ENCODE measurements at regions not wholly inside any gene's neighbourhood (a gene's known extent, or its start where the extent isn't known, plus 50 kb on each side); places are given as distances from the start of the nearest gene placed in this dataset.

DNA sequence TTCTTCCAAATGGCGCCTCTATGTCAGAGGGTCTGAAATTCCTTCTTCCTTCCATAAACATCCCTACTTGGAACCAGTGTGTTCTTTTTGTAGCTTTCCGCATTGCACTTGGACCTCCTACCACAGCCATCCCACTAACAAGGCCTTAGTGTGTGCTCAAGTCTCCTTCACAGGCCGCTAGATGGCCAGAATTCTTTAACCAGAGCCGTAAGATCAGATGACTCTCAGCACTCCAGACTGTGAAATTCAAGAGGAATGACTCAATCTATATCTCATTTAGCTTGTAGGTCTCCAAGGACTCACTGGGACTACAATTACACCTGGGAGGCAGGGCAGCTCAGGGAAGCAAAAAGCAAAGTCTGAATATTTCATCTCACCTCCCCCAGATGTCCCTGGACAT is 298.9 kb downstream of the EIPR1 start:
- H2BK120ac ChIP-seq (replicated peaks; ENCODE audit: low read depth, low read length), result no peak overlapping the region

More for the DNA sequence above, 298.9 kb downstream of the EIPR1 start:
- Histone ChIP-seq H4K5ac (ENCODE audit: insufficient read length, low read depth, low read length) (no peak overlapping the region), H3K23ac (ENCODE audit: insufficient read length) (no peak overlapping the region), H3K4me1 (replicated peaks in 1 of 4; ENCODE audit: control insufficient read depth in 3 of 4, insufficient read depth in 4 of 4, low read length in 3 of 4) (peaks cover 0 to 3% (median under 1%) of the 10 kb centered on the region in 4 experiments; a peak in 2 of 7 replicates), H2BK5ac (ENCODE audit: low read depth, low read length) (no peak overlapping the region), H3K9ac (replicated peaks in 1 of 4; ENCODE audit: extremely low read depth in 1 of 4, low read depth in 3 of 4, low read length in 3 of 4) (no peak overlapping the region), H2AFZ (ENCODE audit: low read length) (no peak overlapping the region), H3K14ac (ENCODE audit: insufficient read length) (no peak overlapping the region), H4K91ac (replicated peaks; ENCODE audit: insufficient read length, low read length) (no peak overlapping the region), H3K23me2 (ENCODE audit: low read depth, low read length) (no peaks in the 10 kb centered on the region), H3K4me2 (ENCODE audit: insufficient read depth in 1 of 2, low read depth in 2 of 2, low read length in 2 of 2) (no peak overlapping the region), H3K27ac (ENCODE audit: low read depth, low read length) (no peak overlapping the region), H3K79me1 (ENCODE audit: low read depth, low read length) (no peaks in the 10 kb centered on the region), H3K9me3 (ENCODE audit: insufficient read depth in 2 of 2, low read depth in 1 of 2, low read length in 1 of 2) (no peaks in the 10 kb centered on the region), H4K20me1 (replicated peaks in 1 of 2; ENCODE audit: control insufficient read depth in 1 of 2, insufficient read depth in 2 of 2, low read length in 2 of 2) (no peaks in the 10 kb centered on the region), H3K4me3 (ENCODE audit: extremely low read depth in 1 of 4, insufficient read depth in 2 of 4, low read depth in 3 of 4, low read length in 4 of 4) (no peak overlapping the region), H2BK12ac (ENCODE audit: low read depth, low read length) (no peak overlapping the region), H2BK20ac (ENCODE audit: low read length) (no peak overlapping the region), H3K18ac (ENCODE audit: extremely low read depth, low read length) (no peak overlapping the region), H3K4ac (replicated peaks; ENCODE audit: insufficient read length, low read depth, low read length) (no peak overlapping the region), H4K8ac (ENCODE audit: extremely low read depth, insufficient read depth, low read length) (no peak overlapping the region), H2BK15ac (ENCODE audit: low read length) (no peak overlapping the region), H3K36me3 (ENCODE audit: control insufficient read depth in 2 of 4, insufficient read depth in 4 of 4, low read length in 3 of 4) (no peaks in the 10 kb centered on the region), H3K79me2 (ENCODE audit: control insufficient read depth in 1 of 2, insufficient read depth in 2 of 2, low read length in 2 of 2) (no peaks in the 10 kb centered on the region), H3K27me3 (replicated peaks in 1 of 4; ENCODE audit: control insufficient read depth in 3 of 4, extremely low read depth in 1 of 4, insufficient read depth in 3 of 4, low read length in 3 of 4) (no peaks in the 10 kb centered on the region), H3K56ac (replicated peaks; ENCODE audit: insufficient read length, low read depth, low read length) (no peak overlapping the region), H2AK5ac (ENCODE audit: low read depth, low read length) (no peak overlapping the region)
- DNase-seq (ENCODE audit: low read depth in 1 of 2, low spot score in 2 of 2) (no peak), FAIRE-seq (no peak)
- ChIA-PET POLR2A (ENCODE audit: partially characterized antibody) (no interaction called here), CTCF (ENCODE audit: partially characterized antibody) (interaction anchor here (1.3 to 1.5 kb wide), 2 partner anchors 98 to 119 kb away, joined by 3 to 4 read pairs; no protein-coding TSS in a partner anchor)
- no peak for TF ChIP-seq TEAD4 (IDR thresholded peaks at IDR 0.05; ENCODE audit: low read depth, low read length)
- WGBS, 2 experiments (ENCODE audit: extremely low coverage in 1 of 2, insufficient coverage in 1 of 2, insufficient read length in 1 of 2, insufficient replicate concordance in 2 of 2, low coverage in 1 of 2, low lambda C conversion rate in 2 of 2, missing lambda C conversion rate in 1 of 2), result 74% methylated on average over 4 of the region's 4 CpGs; no CpG with 5 or more reads in 1 of the 2 experiments

All from H1 (cell line).